GM12873 (cell line): ENCODE measurements at regions not wholly inside any gene's neighbourhood (a gene's known extent, or its start where the extent isn't known, plus 50 kb on each side); places are given as distances from the start of the nearest gene placed in this dataset.

Source experiments
- CTCF ChIP-seq: IDR thresholded peaks from 2 replicates; pipeline ENCODE4 v1.5.1; 2012; ENCODE audit warnings: low read depth, mild to moderate bottlenecking, moderate library complexity, low read length, control low read depth; ENCODE audit not compliant: insufficient read depth; ENCODE audit errors: missing control alignments

- no peak for TF ChIP-seq CTCF
These were observed 96.2 kb upstream of the ATP6AP2 start for GRCh38 chrX:40484408-40485091.

- no peak for TF ChIP-seq CTCF
These were observed 97.3 kb upstream of the ATP6AP2 start for GRCh38 chrX:40483502-40483901.

- no peak for TF ChIP-seq CTCF
These were observed 100.9 kb upstream of the ATP6AP2 start for GRCh38 chrX:40479777-40480318.

- no peak for TF ChIP-seq CTCF
These were observed 102.2 kb upstream of the ATP6AP2 start for GRCh38 chrX:40478474-40479065.

GRCh38 chrX:40476958-40477357 lies 103.8 kb upstream of the ATP6AP2 start:
- TF ChIP-seq CTCF, result no peak

GRCh38 chrX:40474645-40475044 lies 106.1 kb upstream of the ATP6AP2 start:
- TF ChIP-seq CTCF, result no peak

GRCh38 chrX:40474205-40474626 lies 106.6 kb upstream of the ATP6AP2 start:
- no peak for TF ChIP-seq CTCF
